ENCODE measurements at regions not wholly inside any gene's neighbourhood (a gene's known extent, or its start where the extent isn't known, plus 50 kb on each side); places are given as distances from the start of the nearest gene placed in this dataset.
"Not testable (repeated sequence)": the region's sequence is repeated elsewhere in the genome, so short reads cannot be mapped to it uniquely, and the experiment has no call there.

DNA sequence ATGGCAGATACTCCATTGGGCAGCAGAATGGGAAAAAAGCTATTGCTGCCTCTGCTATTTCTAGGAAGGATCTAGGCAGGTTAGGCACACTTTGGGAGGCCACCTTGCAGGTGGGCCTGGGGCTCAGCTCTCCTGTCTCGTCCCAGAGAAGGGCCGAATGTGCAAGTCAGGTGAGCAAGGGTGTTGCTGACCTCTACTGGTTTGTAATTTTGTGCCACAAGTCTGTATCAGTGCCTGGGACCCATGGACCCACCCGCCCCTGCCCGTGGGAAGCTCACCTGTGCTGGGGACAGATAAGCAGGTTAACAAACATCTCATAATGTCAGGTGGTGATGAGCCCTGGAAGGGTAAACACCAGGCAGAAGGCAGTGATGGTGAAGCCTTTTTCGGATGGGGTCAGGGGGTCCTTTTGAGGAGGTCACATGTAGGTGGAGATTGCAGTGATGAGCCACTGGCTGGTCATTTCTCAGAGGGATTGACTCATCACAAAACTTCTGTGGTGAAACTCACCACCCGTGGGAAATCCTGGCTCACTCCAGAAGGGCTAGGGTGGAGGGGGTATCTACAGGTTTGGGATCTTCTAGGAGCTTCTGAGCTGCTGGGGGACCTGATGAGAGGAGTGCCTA lies 161.3 kb downstream of the KLF13 start:
- peak; percentile 18 for DNase-seq (ENCODE audit: low spot score)

DNA sequence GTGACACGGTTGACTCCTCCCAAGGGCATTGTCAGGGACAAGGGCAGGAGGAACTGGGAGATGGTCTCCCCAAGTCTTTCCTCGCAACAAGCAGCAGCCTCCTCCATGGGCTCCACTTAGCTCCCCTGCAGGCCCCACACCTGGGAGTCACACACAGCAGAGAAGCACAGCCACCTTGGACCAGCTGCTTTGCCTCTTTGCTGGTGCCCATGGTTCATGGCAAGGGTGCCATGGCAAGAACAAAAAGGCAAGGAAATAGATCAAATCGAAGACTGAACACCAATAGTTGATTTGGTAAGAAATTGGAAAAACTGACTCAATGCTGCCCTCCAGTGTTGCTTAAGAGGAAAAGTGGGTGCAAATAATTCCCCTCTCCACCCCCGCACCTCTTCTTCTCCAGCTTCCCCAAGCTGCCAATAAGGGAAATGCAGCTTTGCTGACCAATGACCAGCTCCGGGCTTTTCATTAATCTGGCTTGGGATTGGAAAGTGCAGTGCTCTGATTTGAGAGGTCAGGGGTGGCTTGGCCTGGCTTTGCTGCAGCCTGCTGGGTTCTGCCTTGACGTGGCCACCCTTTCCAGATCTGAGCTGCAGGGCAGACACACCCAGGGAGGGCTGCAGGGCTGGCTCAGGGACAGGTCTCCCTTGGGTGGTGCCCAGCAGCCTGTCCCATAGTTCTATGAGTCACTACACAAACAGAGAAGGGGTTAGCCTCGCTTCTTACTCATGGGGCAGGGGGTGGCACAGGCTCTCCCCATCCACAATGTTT lies 162.0 kb downstream of the KLF13 start:
- peak; percentile 84 for DNase-seq (ENCODE audit: low spot score)

DNA sequence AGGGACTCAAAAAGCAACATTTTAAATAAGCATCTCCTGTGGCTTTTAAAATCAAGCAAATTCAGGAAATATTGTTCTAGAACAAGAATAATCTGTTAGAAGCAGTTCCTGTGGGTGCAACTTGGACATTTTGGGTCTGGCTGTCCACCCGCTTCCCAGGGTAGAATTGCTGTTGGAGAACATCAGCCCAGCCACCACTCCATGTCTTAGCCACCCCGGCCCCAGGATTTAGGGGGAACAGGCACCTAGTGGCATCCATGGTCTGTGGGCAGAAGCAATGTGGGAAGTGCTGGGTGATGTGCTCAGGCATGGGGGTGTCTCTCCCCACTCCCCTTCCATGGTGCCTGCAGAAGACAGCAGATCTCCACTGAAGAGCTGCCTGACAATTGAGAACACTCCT lies 162.6 kb downstream of the KLF13 start:
- no peak for DNase-seq (ENCODE audit: low spot score)

DNA sequence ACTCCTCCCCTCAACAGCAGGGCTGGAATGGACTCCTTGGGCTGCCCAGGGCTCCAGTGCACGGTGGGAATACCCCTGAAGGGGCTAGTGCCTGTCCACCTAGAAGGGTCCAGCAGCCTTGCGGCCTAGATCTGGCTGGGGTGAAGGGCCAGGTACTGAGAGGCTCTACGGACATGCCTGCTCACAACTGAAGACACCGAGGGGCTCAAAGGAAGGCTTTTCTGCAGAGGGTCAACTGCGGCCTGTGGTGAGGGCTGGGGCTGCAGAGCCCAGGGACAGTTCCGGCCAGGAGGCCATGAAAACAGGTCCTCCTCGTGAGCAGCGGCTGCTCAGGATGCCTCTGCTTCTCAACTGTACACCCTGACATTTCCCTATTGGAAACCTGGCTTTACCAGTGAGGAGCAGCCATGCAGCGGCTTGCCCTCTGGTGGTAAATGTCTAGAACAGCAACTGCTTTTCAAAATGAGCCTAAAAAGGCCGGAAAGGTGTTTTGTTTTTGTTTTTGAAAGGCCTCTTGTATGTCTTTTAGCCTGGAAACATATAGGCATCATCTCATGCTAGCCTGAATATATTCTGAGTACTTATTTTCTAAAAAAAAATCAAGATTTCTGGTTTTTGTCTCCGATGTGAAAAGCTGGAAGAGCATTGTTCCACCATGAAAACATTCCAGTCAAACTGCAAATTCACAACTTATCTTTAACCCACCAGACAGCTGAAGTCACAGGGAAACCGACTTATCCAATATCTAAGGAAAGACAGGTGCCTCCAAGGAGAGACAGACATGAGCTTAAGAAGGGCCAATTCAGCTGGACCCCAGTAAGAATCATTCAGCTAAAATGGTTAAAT lies 163.4 kb downstream of the KLF13 start:
- DNase-seq (ENCODE audit: low spot score), result peak; percentile 38

DNA sequence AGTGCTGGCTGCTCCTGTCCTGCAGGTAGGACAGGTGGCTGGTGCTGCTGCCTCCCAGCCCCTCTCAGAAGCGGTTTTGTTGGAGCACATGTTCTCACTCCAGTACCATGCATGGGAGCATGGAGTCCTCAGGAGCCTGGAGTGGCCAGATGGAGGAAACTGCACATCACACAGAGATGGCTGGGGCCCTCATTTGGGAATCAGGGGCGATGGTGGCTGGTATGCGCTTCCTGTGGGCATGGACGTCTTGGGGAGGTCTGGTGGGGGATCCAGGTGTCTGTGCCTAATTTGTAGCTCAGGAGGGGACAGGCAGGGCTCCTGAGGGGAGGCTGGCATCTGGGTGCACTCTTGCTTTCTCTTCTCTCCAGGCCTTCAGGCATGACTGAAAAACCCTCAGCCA lies 168.2 kb downstream of the KLF13 start:
- no peak for DNase-seq (ENCODE audit: low spot score)

DNA sequence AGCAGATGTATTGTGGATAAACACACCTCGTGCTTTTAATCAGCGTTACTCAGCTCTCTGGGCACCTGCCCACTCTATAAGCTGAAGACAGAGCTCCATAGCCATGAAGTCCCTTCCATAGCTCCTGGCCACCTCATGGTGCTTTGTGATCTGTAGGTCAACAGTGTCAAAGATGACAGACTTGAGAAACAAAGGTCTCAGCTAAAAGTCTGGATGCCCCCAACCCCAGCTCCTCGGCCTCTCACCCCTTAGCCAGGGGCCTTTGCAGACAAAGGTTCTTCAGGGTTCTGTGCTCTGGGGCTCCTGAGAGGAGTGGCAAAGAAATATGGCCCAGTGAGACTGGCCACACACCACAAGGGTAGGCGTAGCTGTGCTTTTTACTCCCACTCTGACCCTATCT lies 168.6 kb downstream of the KLF13 start:
- no peak for DNase-seq (ENCODE audit: low spot score)

DNA sequence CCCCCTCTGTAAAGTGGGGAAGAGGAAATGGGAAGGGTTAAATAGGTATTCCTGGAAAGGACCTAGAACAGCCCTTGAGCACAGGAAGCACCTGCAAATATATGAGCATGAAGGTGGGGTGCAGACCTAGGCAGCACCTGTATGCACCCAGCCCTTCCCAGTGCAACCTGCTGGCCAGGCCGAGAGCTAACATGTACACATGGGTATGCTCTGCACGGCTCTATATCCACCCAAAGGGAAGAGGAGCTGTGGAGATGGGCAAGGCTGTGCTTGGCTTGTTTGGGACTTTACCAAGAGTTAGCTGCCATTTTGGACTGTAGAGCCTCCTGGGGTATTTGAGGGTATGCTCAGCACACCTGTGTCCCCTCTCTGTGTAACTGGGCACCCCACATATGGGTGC lies 171.2 kb downstream of the KLF13 start:
- DNase-seq (ENCODE audit: low spot score), result no peak

DNA sequence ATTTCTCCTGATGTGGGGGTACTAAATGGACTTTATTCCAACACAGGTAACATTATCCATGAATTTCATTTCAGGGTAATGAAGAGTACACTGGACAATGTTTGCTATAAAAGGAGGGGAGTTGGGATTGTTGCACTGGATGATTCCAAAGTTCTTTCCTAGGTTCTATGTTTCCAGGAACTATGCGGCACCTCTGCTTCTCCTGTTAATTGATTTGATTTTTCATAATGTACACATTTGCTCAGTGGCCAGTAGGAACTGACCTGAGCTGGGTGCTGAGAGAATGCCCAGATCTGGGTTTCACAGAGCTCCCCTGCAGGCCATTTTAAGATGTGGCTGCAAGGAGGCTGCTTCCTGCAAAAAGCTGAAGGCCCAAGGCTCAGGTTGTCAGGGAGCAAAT lies 171.7 kb downstream of the KLF13 start:
- no peak for DNase-seq (ENCODE audit: low spot score)

DNA sequence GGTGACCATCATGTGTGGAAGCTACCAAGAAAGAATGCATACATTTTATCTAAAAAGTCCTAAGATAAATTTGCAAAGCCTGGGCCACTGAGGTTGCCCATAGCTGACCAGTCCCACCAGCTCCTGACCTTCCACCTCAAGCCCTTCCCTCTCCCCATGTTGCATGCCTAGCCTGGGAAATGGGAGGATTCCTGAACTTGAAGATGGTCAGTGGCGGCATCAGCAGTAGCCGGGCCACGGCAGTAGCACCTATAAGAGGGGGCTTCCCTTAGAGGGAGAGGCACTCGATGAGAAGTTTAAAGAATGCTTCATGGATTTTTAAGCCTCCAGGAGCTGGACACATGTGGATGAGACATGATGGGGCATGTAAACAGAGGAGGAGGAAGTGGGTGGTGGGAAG lies 172.1 kb downstream of the KLF13 start:
- DNase-seq (ENCODE audit: low spot score), result no peak

DNA sequence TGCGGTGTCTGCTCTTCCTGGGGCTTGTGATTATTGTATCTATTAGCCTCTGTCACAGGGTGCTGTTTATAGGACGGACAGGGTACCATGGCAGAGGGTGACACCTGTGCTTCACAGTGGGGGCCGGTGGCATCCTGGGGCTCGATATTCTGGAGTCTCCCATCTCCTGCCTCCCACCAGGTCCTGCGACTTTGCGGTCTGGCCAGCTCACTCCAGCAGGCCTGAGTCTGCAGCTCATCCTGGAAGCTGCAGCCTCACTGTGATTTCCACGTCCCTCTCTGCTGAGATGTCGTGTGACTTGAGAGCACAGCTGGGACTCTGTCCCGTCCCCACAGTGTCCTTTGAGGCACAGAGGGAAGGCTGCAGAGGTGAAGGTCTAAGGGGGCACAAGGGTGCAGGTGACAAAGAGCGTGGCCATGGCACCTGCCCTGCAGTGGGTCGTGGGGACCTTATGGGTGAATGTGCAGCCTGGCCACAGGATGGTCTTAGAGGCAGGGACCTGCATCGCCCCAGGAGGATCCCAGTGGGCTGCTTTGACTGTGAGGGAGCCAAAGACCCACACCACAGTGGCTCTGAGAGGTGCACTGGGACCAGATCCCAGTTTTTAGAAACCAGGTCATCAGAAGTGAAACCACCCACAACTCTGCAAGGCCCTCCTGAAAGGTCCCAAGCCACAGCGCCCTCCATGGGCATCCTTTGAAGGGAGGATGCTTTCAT lies 172.8 kb downstream of the KLF13 start:
- no peak for DNase-seq (ENCODE audit: low spot score)

DNA sequence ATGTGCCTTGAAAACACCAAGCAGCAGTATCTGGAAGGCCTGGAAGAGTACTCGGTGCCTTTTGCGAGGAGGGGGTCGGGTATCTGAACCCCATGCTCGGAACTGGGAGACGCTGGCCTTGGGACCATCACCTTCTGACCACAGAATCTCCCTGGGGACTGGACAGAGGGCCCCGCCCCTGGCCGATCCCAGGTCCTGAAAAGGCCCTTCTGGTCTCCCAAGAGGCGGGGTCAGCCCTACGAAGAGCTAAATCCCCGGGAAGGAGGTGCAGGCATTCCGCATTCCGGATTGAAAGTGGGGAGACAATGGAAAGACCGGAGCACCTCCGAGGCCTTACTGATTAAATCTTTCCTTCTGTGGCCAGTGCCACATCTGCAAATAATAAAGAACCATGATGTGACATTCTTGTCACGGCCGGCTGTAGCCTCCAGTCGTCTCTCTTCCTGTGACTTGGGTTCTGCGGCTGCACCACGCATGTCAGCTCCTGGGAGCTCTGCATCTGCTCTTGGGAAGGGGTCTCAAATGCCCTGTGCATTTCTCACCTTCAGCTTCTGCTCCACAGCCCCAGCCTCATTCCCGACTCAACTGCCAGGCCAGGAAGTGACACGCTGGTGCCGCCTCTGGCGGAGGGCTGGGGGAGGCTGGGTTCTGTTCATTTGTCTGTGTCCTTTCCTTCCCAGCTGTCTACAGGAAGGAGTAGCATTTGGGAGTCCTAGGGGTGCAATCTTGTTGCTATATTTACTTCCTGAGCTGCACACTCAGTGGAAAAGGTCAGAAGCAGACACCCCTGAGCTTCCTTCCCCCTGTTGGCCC lies 173.5 kb downstream of the KLF13 start:
- no peak for DNase-seq (ENCODE audit: low spot score)

DNA sequence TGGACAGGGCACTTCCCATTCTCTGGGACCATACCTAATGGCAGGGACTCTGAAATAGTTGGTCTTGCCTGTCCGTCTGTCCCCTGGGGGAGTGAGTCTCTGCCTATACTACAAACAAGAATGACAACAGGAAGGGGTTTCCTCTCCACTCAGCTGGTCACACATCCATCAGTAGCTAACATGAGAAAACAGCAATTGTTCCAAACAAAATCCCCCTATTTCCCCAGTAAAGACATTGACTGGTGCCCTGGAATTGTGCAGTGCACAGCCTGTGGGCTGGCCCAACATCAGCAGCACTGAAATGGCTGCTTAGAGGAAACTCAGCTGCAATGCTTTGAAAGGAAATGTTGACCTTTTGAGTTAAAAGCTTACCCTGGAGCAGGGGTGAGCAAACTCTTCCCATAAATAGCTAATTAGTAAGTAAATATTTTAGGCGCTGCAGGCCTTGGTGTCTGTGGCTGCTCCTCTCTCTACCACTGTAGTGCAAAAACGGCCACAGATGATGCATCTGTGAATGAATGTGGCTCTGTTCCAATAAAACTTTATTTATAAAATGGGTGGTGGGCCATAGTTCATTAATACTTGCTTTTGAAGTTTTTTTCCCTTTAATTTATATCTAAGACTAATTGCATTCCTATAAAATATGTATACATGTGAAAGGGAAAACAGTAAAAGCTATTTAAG lies 174.3 kb downstream of the KLF13 start:
- no peak for DNase-seq (ENCODE audit: low spot score)

DNA sequence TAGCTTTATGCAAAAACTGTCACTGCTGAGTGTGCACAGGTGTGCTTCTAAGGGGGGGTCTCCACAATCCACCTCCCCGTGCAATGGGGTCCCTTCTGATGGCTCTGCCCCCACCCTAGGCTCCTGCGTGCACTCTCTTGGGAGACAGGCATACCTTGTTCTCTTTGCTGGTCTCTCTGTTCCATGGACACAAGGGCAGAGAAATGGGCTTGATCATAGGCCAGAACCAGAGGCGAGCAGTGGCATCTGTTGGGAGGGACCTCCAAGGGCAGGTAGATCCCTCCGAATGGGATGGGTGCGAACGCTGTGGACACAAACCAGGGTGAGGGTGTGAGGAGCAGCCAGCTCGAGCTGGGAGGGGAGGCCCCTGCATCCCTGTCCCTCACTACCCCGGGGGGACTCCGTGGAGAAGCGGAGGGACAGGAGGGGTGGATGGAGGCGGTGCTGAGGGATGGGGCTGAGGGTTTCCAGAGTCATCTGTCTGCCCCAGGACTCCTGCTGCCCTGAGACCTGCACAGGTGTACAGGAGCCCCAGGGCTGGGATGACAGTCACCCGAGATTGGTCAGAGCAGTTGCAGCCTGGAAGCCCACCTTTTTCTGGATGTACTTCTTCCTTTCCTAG lies 175.0 kb downstream of the KLF13 start:
- DNase-seq (ENCODE audit: low spot score), result no peak

DNA sequence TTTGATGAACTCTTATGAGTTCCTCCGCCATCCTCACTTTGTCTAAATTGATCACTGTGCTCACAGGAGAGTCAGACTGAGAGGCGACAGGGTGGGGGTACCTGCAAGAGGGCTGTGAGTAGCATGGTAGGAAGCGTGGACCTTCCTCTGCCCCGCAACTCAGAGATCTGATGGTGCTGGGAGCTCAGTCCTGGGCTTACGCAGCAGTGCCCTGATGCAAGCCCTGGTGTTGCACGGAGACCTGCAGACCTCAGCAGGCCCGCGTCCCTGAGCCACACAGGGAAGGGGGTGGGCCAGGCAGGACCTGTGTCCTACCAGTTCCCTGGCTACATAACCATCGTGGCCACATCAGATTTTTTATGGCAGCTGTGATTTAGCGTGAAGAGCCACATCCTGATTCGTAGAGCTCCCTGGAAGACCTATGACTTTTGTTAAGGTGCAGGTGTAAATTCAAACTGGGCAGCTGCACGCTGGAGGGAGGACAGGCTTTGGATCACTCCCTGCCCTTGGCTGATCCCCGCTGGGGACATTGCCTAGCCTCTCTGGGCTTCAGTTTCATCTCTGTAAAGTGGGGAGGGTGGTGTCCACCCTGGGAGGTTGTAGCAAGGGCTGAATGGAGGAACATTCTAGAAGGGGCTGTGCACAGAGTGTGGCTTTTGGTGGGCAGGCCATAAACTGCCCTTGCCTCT lies 176.1 kb downstream of the KLF13 start:
- DNase-seq (ENCODE audit: low spot score), result no peak

DNA sequence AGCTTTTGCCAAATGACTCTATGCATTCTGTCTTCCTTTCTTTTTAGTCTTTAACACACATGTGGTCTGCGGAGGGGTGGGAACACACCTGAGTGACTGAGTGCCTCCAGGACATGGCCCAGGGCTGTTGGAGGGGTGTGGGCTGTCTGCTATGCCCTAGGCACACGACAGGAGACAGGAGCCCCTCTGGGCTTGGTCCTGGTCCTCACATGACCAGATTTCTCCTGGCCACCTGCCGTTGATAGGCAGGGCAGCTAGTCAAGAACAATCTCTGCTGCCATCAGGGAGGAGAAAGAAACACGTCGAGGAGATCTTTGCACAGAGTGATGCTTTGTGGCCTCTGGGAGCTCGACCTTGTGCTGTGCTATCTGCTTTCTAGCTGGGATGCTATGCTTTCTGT lies 176.6 kb downstream of the KLF13 start:
- DNase-seq (ENCODE audit: low spot score), result no peak

DNA sequence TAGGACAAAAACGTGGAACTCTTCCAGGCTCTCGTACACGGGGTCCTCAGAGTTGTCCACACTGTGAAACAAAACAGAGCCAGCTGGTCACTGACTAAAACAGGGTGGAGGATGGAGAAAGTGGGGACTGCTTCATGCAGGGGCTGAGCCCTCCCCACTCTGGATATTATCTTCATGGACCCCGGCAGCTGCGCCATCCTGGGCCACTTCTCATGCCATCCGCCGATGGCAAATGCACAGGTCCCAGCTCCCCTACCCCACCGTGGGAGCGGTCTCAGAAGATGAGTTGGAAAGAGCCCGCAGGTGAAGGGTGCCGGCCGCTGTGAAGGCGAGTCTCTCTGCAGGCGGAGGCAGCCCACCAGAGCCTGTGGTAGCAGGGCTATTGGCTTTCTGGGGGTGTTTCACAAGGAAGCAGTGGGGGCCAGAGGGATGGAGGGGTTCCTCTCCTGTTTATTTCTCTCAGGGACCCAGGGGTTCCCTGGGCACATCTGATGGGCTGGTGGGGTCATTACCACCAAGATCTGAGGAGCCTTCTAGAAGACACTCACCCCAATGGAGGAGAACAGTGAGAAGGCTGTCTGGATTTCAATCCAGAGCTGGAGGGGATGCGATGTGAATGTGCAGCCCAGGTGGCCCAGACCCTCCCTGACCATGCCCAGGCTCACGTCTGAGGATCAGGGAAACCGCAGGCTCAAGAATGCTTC lies 177.3 kb downstream of the KLF13 start:
- DNase-seq (ENCODE audit: low spot score), result no peak

DNA sequence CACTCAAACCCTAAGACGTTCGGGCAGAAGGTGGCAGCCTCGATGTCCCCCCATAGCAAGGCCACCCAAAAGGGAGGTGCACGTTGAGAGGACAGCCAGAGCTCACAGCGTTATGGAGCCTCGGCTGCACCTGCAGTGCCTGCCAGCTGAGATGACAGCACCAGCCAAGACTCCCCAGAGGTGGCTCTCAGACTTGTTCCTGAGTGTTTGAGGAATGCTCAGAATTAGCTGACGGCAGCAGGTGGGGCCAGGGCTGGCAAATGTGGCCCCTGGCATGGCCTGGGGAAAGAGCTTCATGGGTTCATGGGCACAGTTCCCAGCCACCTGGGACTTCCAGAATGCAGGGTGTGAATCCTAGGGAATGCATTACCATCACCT lies 177.8 kb downstream of the KLF13 start:
- DNase-seq (ENCODE audit: low spot score), result no peak

DNA sequence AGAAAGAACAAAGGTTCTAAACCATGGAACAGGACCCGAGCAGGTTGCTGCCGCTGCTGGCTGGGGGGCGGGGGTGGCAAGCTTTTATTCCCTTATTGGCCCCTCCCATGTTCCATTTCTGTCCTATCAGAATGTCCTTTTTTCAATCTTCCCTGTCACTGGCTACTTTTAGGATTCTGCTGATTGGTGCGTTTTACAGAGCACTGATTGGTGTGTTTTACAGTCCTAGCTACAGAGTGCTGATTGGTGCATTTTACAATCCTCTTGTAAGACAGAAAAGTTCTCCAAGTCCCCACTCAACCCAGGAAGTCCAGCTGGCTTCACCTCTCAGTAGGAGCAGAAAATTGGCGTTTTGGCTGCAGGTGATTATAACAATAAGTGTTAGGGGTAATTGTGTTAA lies 180.9 kb downstream of the KLF13 start:
- DNase-seq (ENCODE audit: low spot score), result not testable (repeated sequence)

DNA sequence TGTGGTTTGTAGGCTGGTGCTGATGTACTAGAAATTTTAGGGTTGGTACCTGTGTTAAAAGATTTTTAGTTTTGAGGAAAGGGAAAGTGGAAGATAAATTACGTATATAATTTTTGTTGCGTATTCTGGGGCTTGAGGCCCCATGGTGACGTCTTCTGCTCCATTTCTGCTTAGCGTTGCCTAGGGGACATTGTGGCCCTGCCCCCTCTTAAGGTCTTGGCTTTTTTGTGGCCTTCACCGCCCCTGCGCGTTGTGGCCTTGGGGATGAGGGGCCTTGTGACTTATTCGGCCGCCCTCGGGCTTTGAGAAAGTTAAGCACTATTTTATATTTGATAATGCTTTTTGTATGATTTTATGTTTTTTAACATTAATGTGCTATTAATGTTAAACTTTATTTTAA lies 182.0 kb downstream of the KLF13 start:
- no peak for DNase-seq (ENCODE audit: low spot score)

Data from A172 (cell line).